ENCODE measurements at regions not wholly inside any gene's neighbourhood (a gene's known extent, or its start where the extent isn't known, plus 50 kb on each side); places are given as distances from the start of the nearest gene placed in this dataset.

DNA sequence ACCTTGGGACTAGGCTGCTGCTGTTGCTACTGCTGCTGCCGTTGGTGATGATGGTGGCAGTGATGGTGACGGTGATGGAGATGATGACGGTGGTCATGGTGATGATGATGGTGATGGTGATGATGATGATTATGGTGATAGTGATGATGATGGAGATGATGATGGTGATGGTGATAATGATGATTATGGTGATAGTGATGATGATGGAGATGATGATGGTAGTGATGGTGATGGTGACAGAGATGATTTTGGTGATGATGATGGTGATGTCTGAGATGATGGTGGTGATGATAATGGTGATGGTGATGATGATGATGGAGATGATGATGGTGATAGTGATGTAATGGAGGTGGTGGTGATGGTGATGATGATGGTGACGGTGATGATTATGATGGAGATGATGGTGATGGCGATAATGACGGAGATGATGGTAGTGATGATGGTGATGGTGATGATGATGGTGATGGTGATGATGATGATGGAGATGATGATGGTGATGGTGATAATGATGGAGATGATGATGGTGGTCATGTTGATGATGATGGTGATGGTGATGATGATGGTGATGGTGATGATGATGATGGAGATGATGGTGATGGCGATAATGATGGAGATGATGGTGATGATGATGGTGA is 156.8 kb upstream of the PWP1 start (continued):
- TF ChIP-seq CHD7 (IDR thresholded peaks at IDR 0.05; ENCODE audit: insufficient replicate concordance, low read length) (no peak), SRF (IDR thresholded peaks at IDR 0.05; ENCODE audit: low read depth, low read length) (no peak), CTCF (IDR thresholded peaks at IDR 0.05; ENCODE audit: control extremely low read depth in 1 of 3, insufficient read depth in 1 of 3, low read depth in 1 of 3, low read length in 3 of 3) (no peak), SIN3A (conservative IDR thresholded peaks at IDR 0.05 in 1 of 2, IDR thresholded peaks at IDR 0.05 in 1 of 2; ENCODE audit: low read depth in 1 of 2, low read length in 2 of 2) (no peak), NRF1 (IDR thresholded peaks at IDR 0.05; ENCODE audit: low read depth, low read length) (no peak), TCF12 (IDR thresholded peaks at IDR 0.05; ENCODE audit: low read depth, low read length) (no peak), CHD2 (IDR thresholded peaks at IDR 0.05; ENCODE audit: low read length) (no peak), GTF2F1 (IDR thresholded peaks at IDR 0.05; ENCODE audit: borderline replicate concordance, low read depth, low read length) (no peak)

All from H1 (cell line).